Head of caudate nucleus (tissue), 42 donors: ENCODE measurements at regions not wholly inside any gene's neighbourhood (a gene's known extent, or its start where the extent isn't known, plus 50 kb on each side); places are given as distances from the start of the nearest gene placed in this dataset.
"Not testable (repeated sequence)": the region's sequence is repeated elsewhere in the genome, so short reads cannot be mapped to it uniquely, and the experiment has no call there.

Experiments used
- DNase-seq, 42 donors: peaks; one replicate each; pipeline versions ENCODE4 v3.0.0 to v3.0.0-alpha.2; 2020 to 2021; ENCODE audit warnings: mixed read lengths in 7 of 42
- intact Hi-C: fragments of 100-400 bp; cut with DNase I; formaldehyde crosslinking; loops from one replicate; pipeline ENCODE4 v1.15.0; 2022

DNA sequence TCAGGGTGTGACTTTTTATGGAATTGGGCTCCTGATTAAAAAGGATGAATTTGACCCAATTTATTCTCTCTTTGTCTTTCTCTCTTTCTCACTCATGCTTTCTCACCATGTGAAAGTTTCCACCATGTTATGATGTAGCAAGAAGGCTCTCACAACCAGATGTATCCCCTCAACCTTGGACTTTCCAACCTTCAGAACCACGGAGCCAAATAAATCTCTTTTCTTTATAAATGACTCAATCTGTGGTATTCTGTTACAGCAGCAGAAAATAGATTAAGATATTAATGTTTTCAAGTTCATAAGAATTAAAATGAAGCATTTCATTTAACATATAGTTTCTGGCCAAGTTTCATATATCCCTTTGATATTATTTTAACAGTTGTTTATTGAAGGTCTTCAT, 698.5 kb downstream of the TRAM1L1 start:
- intact Hi-C loops, result no loop called here
- no peak for DNase-seq

- intact Hi-C loops, result no loop called here
- DNase-seq, result no peak
These were observed 699.8 kb downstream of the TRAM1L1 start for GRCh38 chr4:116385583-116385982.

DNA sequence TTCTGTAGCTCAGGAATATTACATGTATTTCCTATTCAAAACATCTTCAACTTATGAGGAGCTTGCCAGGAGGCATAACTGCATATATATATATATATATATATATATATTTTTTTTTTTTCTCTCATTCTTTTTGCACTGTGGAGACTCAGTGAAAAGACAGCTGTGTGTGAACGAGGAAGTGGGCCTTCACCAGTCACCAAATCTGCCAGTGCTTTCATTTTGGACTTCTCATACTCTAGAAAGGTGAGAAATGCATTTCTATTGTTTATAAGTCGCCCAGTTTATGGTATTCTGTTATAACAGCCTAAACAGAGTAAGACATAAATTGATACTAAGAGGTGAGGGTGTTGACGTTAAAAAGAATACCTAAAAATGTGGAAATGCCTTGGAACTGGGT, 710.6 kb downstream of the TRAM1L1 start:
- DNase-seq, result no peak
- intact Hi-C loops, result no loop called here

GRCh38 chr4:116362583-116362982, 722.8 kb downstream of the TRAM1L1 start:
- intact Hi-C loops, result no loop called here

DNA sequence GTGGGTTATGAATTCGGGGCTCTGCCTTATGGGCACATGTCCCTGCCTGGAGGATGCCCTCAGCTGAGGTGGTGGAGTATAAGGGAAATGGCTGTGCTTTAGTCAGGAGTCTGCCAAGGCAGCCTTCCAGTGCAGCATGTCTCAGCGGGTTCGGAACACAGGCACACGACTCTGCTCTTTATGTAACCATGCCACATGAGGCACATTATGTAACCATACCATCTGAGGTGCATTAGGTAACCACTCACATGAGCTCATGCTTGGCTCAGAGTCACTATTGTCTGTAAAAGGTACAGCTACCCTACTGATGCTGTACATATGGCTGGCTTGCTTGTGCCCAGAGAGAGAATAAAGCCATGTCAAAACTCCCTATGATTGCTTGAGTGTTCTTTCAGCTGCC, 723.6 kb downstream of the TRAM1L1 start:
- intact Hi-C loops, result no loop called here
- no peak for DNase-seq

More at GRCh38 chr4:116362583-116362982, 722.8 kb downstream of the TRAM1L1 start:
- DNase-seq, result no peak

DNA sequence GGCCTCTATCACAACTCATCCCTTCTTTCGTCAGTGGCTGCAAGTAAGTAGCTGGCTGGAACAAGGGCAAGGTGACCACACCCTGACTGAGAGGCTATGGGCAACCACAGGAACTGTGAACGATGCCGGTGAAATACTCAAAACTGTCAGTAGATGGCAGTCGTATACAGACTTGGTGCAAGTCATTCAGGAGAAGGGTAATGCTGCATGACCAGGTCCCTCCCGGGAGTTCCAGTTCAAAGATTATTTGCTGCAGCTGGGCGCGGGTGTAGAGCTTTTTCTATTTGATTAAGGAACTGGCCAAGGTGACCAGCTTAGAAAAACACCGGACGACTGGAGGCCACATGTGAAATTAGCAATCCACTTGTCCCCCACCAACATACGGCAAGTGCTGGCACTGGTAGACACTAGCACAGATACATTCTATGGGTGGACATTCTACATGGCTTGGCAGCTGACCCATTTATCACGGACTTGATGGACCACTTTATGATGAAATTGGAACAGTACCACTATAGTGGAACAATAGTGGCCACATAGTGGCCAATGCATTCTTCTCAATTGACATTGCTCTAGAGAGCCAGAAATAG, 726.6 kb downstream of the TRAM1L1 start:
- intact Hi-C loops, result no loop called here

GRCh38 chr4:116357758-116358157, 727.6 kb downstream of the TRAM1L1 start:
- DNase-seq, result no peak
- intact Hi-C loops, result no loop called here

More for the DNA sequence above, 726.6 kb downstream of the TRAM1L1 start:
- peak in 17 of 42 donors; percentile 11 to 68 (median 38) for DNase-seq

GRCh38 chr4:116346750-116347149, 738.6 kb downstream of the TRAM1L1 start:
- intact Hi-C loops, result no loop called here
- DNase-seq, result no peak

GRCh38 chr4:116343809-116344208, 741.6 kb downstream of the TRAM1L1 start:
- intact Hi-C loops, result no loop called here
- no peak for DNase-seq

DNA sequence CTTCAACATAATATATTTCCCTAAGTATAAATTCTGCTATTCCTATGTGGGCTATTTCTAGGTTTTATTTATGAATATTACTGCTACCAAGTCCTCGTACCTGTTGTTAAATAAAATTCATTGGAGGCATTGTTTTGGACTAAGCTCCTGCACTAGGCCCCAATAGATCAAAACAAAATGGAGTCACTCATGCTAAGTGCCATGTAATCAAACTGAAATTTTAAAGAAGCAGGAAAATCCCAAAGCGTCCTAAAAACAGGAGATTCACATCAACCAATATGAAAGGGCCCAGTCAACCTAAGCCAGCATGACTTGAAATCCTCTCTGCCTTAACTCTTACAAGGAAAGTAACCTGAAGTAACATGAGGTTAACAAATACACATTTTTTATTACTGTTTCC, 743.2 kb downstream of the TRAM1L1 start:
- no peak for DNase-seq
- intact Hi-C loops, result no loop called here

- DNase-seq, result peak in 3 of 42 donors; percentile 2 to 7 (median 6)
- intact Hi-C loops, result no loop called here
These were observed 752.9 kb downstream of the TRAM1L1 start for GRCh38 chr4:116332508-116332907.

GRCh38 chr4:116328261-116328860, 757.0 kb downstream of the TRAM1L1 start:
- intact Hi-C loops, result no loop called here
- no peak for DNase-seq

- no peak for DNase-seq
- intact Hi-C loops, result no loop called here
These were observed 761.8 kb downstream of the TRAM1L1 start for GRCh38 chr4:116323606-116324005.

DNA sequence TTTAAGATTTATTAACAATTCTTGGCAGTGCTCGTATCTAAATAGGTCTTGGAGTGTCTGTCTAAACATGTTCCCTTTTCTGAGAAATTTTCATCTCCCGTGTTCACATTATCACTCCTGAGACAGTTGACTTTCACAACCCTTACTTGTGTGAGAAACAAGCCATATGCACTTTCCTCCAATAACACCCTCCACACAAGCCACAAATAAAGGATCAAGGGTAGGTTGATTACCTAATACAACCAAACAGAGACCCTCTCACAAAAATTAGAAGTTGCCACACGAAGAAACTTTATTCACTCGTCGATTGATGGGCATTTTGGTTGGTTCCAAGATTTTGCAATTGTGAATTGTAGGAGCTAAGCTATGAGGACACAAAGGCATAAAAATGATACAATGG, 763.9 kb downstream of the TRAM1L1 start:
- intact Hi-C loops, result no loop called here
- no peak for DNase-seq

GRCh38 chr4:116320859-116321258, 764.5 kb downstream of the TRAM1L1 start:
- DNase-seq, result no peak
- intact Hi-C loops, result no loop called here

- intact Hi-C loops, result no loop called here
- DNase-seq, result no peak
These were observed 781.6 kb downstream of the TRAM1L1 start for GRCh38 chr4:116303736-116304188.

GRCh38 chr4:116302990-116303735, 782.2 kb downstream of the TRAM1L1 start:
- intact Hi-C loops, result no loop called here
- DNase-seq, result no peak

DNA sequence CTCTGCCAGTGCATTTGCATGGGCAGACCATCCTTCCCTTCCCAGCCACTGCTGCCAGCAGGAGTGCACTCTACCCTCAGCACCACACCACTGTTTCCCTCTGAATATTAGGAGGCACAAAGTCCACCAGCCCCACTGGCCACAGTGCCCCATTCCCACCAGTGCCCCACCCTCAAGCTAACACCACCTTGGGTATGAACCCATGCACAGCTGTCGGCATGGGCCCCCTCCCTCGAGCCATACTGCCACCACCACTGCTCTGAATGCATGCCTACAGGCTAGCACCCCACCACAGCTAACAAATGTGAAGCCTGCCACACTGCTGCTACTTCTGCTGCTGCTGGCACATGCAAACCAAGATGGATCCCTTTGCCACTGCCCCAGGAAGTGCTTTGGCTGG, 810.4 kb downstream of the TRAM1L1 start:
- intact Hi-C loops, result no loop called here
- DNase-seq, result no peak

DNA sequence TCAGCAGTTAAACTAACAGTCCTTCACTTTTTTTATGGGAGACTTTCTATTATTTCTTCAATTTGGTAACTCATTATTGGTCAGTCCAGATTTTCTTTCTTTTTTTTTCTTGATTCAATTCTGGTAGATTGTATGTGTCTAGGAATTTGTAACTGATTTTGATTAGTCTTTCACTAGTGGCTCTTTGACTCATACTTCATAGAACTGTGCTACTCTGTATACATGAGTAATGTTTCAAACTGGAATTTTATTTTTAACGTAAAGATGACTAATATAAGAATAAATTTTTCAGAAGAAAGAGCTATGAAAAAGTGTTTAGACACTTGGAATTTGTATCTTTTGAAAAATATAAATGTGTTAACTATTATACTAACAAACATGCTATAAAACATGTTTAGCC, 813.0 kb downstream of the TRAM1L1 start:
- DNase-seq, result no peak
- intact Hi-C loops, result no loop called here

DNA sequence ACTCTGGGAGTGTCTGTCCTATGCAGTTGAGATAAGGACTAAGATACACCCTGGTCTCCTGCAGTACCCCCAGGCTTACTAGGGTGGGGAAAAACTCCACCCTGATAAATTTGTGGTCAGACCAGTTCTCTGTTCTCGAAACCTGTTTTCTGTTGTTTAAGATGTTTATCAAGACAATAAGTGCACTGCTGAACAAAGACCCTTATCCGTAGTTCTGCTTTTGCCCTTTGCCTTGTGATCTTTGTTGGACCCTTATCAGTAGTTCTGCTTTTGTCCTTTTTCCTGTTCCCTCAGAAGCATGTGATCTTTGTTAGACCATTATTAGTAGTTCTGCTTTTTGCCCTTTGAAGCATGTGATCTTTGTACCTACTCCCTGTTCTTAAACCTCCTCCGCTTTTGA, 824.4 kb downstream of the TRAM1L1 start:
- intact Hi-C loops, DNase-seq: not testable (repeated sequence)

GRCh38 chr4:116244771-116245170, 840.6 kb downstream of the TRAM1L1 start:
- intact Hi-C loops, result no loop called here

More at GRCh38 chr4:116244771-116245170, 840.6 kb downstream of the TRAM1L1 start:
- DNase-seq, result no peak
